CD4-positive, alpha-beta T cell (primary cell): ENCODE measurements at regions not wholly inside any gene's neighbourhood (a gene's known extent, or its start where the extent isn't known, plus 50 kb on each side); places are given as distances from the start of the nearest gene placed in this dataset.

Experiments
- ATAC-seq: fragments of 200-7000 bp; cut with Tn5 transposase; one replicate; pipeline ENCODE4 v1.10.0; 2022; ENCODE audit warnings: mild to moderate bottlenecking; ENCODE audit not compliant: poor library complexity
- CTCF ChIA-PET: fragments of 350-600 bp; sonication (Branson Sonifier 250); formaldehyde crosslinking; loops from one replicate; lab custom pipeline; 2021; ENCODE audit warnings: antibody characterized with exemption, inconsistent platforms; lab: Charles Lee
- POLR2A ChIA-PET: fragments of 350-600 bp; sonication (Branson Sonifier 250); formaldehyde crosslinking; loops from one replicate; lab custom pipeline; 2021; ENCODE audit warnings: antibody characterized with exemption, inconsistent platforms; lab: Charles Lee
- DNase-seq, 14 experiments: peaks; one replicate each; pipeline ENCODE4 v3.0.0-alpha.2; 2013 to 2020; ENCODE audit warnings: mixed read lengths in 2 of 14
- H3K27ac ChIP-seq, 2 donors: one replicate each; pipeline versions ENCODE4 v1.5.1 to v1.7.0; 2013; ENCODE audit warnings: low read length in 2 of 2, low read depth in 1 of 2, mild to moderate bottlenecking in 1 of 2
- H3K27me3 ChIP-seq, 2 experiments: 1 replicate in 1 of 2; 2 replicates in 1 of 2; pipeline versions ENCODE4 v1.6.1 to v1.7.0; 2013; ENCODE audit warnings: low read length in 2 of 2, control low read depth in 1 of 2, mild to moderate bottlenecking in 1 of 2, moderate library complexity in 1 of 2; ENCODE audit not compliant: insufficient read depth in 2 of 2, control insufficient read depth in 1 of 2
- H3K36me3 ChIP-seq: one replicate; pipeline ENCODE4 v1.6.1; 2013; ENCODE audit warnings: low read length, control low read depth; ENCODE audit not compliant: insufficient read depth
- H3K4me1 ChIP-seq: one replicate; pipeline ENCODE4 v1.6.1; 2013; ENCODE audit warnings: low read length, control low read depth; ENCODE audit not compliant: insufficient read depth
- H3K4me3 ChIP-seq: one replicate; pipeline ENCODE4 v1.5.1; 2013; ENCODE audit warnings: mild to moderate bottlenecking, low read length, moderate library complexity
- H3K9me3 ChIP-seq, 2 experiments: 1 replicate in 1 of 2; 2 replicates in 1 of 2; pipeline versions ENCODE4 v1.6.1 to v1.7.0; 2013; ENCODE audit warnings: low read length in 2 of 2, mild to moderate bottlenecking in 2 of 2, control low read depth in 1 of 2, moderate library complexity in 1 of 2; ENCODE audit not compliant: control insufficient read depth in 1 of 2, insufficient read depth in 1 of 2
- H3K27ac Mint-ChIP-seq: one replicate; pipeline ENCODE4 v1.8.0; 2020; ENCODE audit warnings: mixed read lengths
- H3K27me3 Mint-ChIP-seq: one replicate; pipeline ENCODE4 v1.8.0; 2021; ENCODE audit warnings: mixed read lengths
- H3K36me3 Mint-ChIP-seq: one replicate; pipeline ENCODE4 v1.8.0; 2021; ENCODE audit warnings: low read depth, mixed read lengths
- H3K4me1 Mint-ChIP-seq: one replicate; pipeline ENCODE4 v1.8.0; 2021; ENCODE audit warnings: low read depth, mixed read lengths
- H3K4me3 Mint-ChIP-seq: one replicate; pipeline ENCODE4 v1.8.0; 2020; ENCODE audit warnings: mild to moderate bottlenecking, mixed read lengths
- H3K9me3 Mint-ChIP-seq: one replicate; pipeline ENCODE4 v1.8.0; 2020; ENCODE audit warnings: mixed read lengths
- CTCF ChIP-seq: fragments of 200-600 bp; IDR thresholded peaks from one replicate; pipeline ENCODE4 v1.8.0; 2022; ENCODE audit warnings: antibody characterized with exemption, mild to moderate bottlenecking
- intact Hi-C, 2 experiments: fragments of 100-400 bp; cut with DNase I in 1 of 2; cut with micrococcal nuclease in 1 of 2; formaldehyde crosslinking; loops; one replicate each; pipeline versions ENCODE4 v1.15.1 to v1.9.0; 2023 to 2025; cut with DNase I, micrococcal nuclease

DNA sequence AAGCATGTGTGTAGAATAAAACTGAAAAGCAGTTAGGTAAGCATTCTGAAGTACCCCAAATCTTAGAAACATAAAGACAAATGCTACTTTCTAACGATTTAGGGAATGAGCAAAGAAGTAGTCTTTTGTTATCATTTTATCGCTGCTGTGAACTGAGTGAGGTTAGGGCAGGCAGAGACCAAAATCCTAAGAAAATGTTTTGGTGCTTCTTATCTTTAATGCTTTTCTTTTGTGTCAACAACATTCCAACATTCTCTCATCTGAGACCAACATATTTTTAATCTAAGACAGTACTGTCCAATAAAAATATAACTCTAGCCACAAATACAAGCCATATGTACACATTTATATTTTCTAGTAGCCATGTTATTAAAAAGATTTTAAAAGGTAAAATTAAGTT is 789.4 kb upstream of the PIK3C3 start:
- H3K36me3 ChIP-seq, result no peaks in the 10 kb centered on the region
- ATAC-seq (no peak), DNase-seq (no peak)
- peaks cover 8% of the 10 kb centered on the region for H3K9me3 Mint-ChIP-seq
- no peaks in the 10 kb centered on the region for H3K4me1 ChIP-seq
- H3K27me3 Mint-ChIP-seq, result no peaks in the 10 kb centered on the region
- POLR2A ChIA-PET, result no interaction called here
- no peak overlapping the region for H3K4me3 ChIP-seq
- H3K36me3 Mint-ChIP-seq, result no peaks in the 10 kb centered on the region
- peaks cover 0 to 3% of the 10 kb centered on the region in 2 experiments for H3K9me3 ChIP-seq
- no peak overlapping the region for H3K27ac Mint-ChIP-seq
- no peak overlapping the region for H3K27ac ChIP-seq
- no peak for TF ChIP-seq CTCF
- no peak overlapping the region for H3K4me3 Mint-ChIP-seq
- no peaks in the 10 kb centered on the region for H3K27me3 ChIP-seq
- intact Hi-C loops, result no loop called here
- CTCF ChIA-PET, result no interaction called here
- no peaks in the 10 kb centered on the region for H3K4me1 Mint-ChIP-seq

GRCh38 chr18:41162781-41163180 is 792.3 kb upstream of the PIK3C3 start:
- ChIA-PET CTCF (no interaction called here), POLR2A (no interaction called here)
- Histone ChIP-seq H3K9me3 (peaks cover 0 to 3% of the 10 kb centered on the region in 2 experiments), H3K27ac (no peak overlapping the region), H3K27me3 (no peaks in the 10 kb centered on the region), H3K4me1 (no peaks in the 10 kb centered on the region), H3K4me3 (no peak overlapping the region), H3K36me3 (no peaks in the 10 kb centered on the region)
- H3K36me3 Mint-ChIP-seq, result no peaks in the 10 kb centered on the region
- H3K27ac Mint-ChIP-seq, result no peak overlapping the region
- ATAC-seq (no peak), DNase-seq (no peak)
- intact Hi-C loops, result no loop called here
- H3K4me3 Mint-ChIP-seq, result no peak overlapping the region
- peaks cover 5% of the 10 kb centered on the region for H3K9me3 Mint-ChIP-seq
- no peak for TF ChIP-seq CTCF
- no peaks in the 10 kb centered on the region for H3K4me1 Mint-ChIP-seq
- H3K27me3 Mint-ChIP-seq, result no peaks in the 10 kb centered on the region

GRCh38 chr18:41162191-41162590 is 792.8 kb upstream of the PIK3C3 start:
- Histone ChIP-seq H3K27ac (no peak overlapping the region), H3K27me3 (no peaks in the 10 kb centered on the region), H3K9me3 (peaks cover 0 to 3% of the 10 kb centered on the region in 2 experiments), H3K4me1 (no peaks in the 10 kb centered on the region), H3K4me3 (no peak overlapping the region), H3K36me3 (no peaks in the 10 kb centered on the region)
- H3K4me3 Mint-ChIP-seq, result no peak overlapping the region
- intact Hi-C loops, result no loop called here
- ChIA-PET CTCF (no interaction called here), POLR2A (no interaction called here)
- H3K27ac Mint-ChIP-seq, result no peak overlapping the region
- H3K4me1 Mint-ChIP-seq, result no peaks in the 10 kb centered on the region
- H3K27me3 Mint-ChIP-seq, result no peaks in the 10 kb centered on the region
- TF ChIP-seq CTCF, result no peak
- H3K9me3 Mint-ChIP-seq, result peaks cover 5% of the 10 kb centered on the region
- DNase-seq (no peak), ATAC-seq (no peak)
- H3K36me3 Mint-ChIP-seq, result no peaks in the 10 kb centered on the region
